ENCODE measurements at regions not wholly inside any gene's neighbourhood (a gene's known extent, or its start where the extent isn't known, plus 50 kb on each side); places are given as distances from the start of the nearest gene placed in this dataset.

- Histone ChIP-seq H4K8ac (ENCODE audit: extremely low read depth, insufficient read depth, low read length) (no peak overlapping the region), H3K23me2 (ENCODE audit: low read depth, low read length) (no peaks in the 10 kb centered on the region), H3K18ac (ENCODE audit: extremely low read depth, low read length) (no peak overlapping the region), H3K14ac (ENCODE audit: insufficient read length) (no peak overlapping the region), H3K36me3 (ENCODE audit: control insufficient read depth in 2 of 4, insufficient read depth in 4 of 4, low read length in 3 of 4) (no peaks in the 10 kb centered on the region), H2BK20ac (ENCODE audit: low read length) (no peak overlapping the region), H3K4me2 (ENCODE audit: insufficient read depth in 1 of 2, low read depth in 2 of 2, low read length in 2 of 2) (no peak overlapping the region), H4K91ac (replicated peaks; ENCODE audit: insufficient read length, low read length) (no peak overlapping the region), H2AK5ac (ENCODE audit: low read depth, low read length) (no peak overlapping the region), H3K79me1 (ENCODE audit: low read depth, low read length) (no peaks in the 10 kb centered on the region), H3K23ac (ENCODE audit: insufficient read length) (no peak overlapping the region), H2BK5ac (ENCODE audit: low read depth, low read length) (no peak overlapping the region), H3K9me3 (ENCODE audit: insufficient read depth in 2 of 2, low read depth in 1 of 2, low read length in 1 of 2) (0 out of 4 replicates have a peak, but pooled peaks cover 0 to 1% of the 10 kb centered on the region in 2 experiments), H4K20me1 (replicated peaks in 1 of 2; ENCODE audit: control insufficient read depth in 1 of 2, insufficient read depth in 2 of 2, low read length in 2 of 2) (no peaks in the 10 kb centered on the region), H4K5ac (ENCODE audit: insufficient read length, low read depth, low read length) (no peak overlapping the region), H3K27me3 (replicated peaks in 1 of 4; ENCODE audit: control insufficient read depth in 3 of 4, extremely low read depth in 1 of 4, insufficient read depth in 3 of 4, low read length in 3 of 4) (no peaks in the 10 kb centered on the region), H2BK15ac (ENCODE audit: low read length) (no peak overlapping the region), H3K4me3 (ENCODE audit: extremely low read depth in 1 of 4, insufficient read depth in 2 of 4, low read depth in 3 of 4, low read length in 4 of 4) (no peak overlapping the region), H2BK120ac (replicated peaks; ENCODE audit: low read depth, low read length) (no peak overlapping the region), H2AFZ (ENCODE audit: low read length) (no peak overlapping the region), H2BK12ac (ENCODE audit: low read depth, low read length) (no peak overlapping the region), H3K56ac (replicated peaks; ENCODE audit: insufficient read length, low read depth, low read length) (no peak overlapping the region), H3K9ac (replicated peaks in 1 of 4; ENCODE audit: extremely low read depth in 1 of 4, low read depth in 3 of 4, low read length in 3 of 4) (no peak overlapping the region), H3K27ac (ENCODE audit: low read depth, low read length) (no peak overlapping the region), H3K4me1 (replicated peaks in 1 of 4; ENCODE audit: control insufficient read depth in 3 of 4, insufficient read depth in 4 of 4, low read length in 3 of 4) (no peaks in the 10 kb centered on the region), H3K4ac (replicated peaks; ENCODE audit: insufficient read length, low read depth, low read length) (no peak overlapping the region), H3K79me2 (ENCODE audit: control insufficient read depth in 1 of 2, insufficient read depth in 2 of 2, low read length in 2 of 2) (no peaks in the 10 kb centered on the region)
- FAIRE-seq (no peak), DNase-seq (ENCODE audit: low read depth in 1 of 2, low spot score in 2 of 2) (no peak)
- ChIA-PET POLR2A (ENCODE audit: partially characterized antibody) (no interaction called here), CTCF (ENCODE audit: partially characterized antibody) (no interaction called here)
- WGBS, 2 experiments (ENCODE audit: extremely low coverage in 1 of 2, insufficient coverage in 1 of 2, insufficient read length in 1 of 2, insufficient replicate concordance in 2 of 2, low coverage in 1 of 2, low lambda C conversion rate in 2 of 2, missing lambda C conversion rate in 1 of 2), result 91% methylated on average over 1 of the region's 1 CpG; no CpG with 5 or more reads in 1 of the 2 experiments
- no peak for TF ChIP-seq TAF7 (optimal IDR thresholded peaks at IDR 0.05; ENCODE audit: borderline replicate concordance, low read depth, low read length)
- no peak for TF ChIP-seq HDAC2 (IDR thresholded peaks at IDR 0.05; ENCODE audit: borderline replicate concordance in 1 of 2, low read depth in 2 of 2, low read length in 2 of 2)
- TF ChIP-seq TAF1 (IDR thresholded peaks at IDR 0.05; ENCODE audit: low read depth, low read length), result no peak
- no peak for TF ChIP-seq MAFK (IDR thresholded peaks at IDR 0.05; ENCODE audit: low read depth, low read length)
- no peak for TF ChIP-seq CHD2 (IDR thresholded peaks at IDR 0.05; ENCODE audit: low read length)
- TF ChIP-seq KDM1A (IDR thresholded peaks at IDR 0.05; ENCODE audit: borderline replicate concordance, low read length), result no peak
- TF ChIP-seq POLR2AphosphoS5 (IDR thresholded peaks at IDR 0.05; ENCODE audit: low read depth, low read length), result no peak
- no peak for TF ChIP-seq ZNF274 (IDR thresholded peaks at IDR 0.05; ENCODE audit: borderline replicate concordance, extremely low read depth, low read length)
- TF ChIP-seq EGR1 (IDR thresholded peaks at IDR 0.05; ENCODE audit: borderline replicate concordance, low read depth, low read length), result no peak
- no peak for TF ChIP-seq EZH2 (IDR thresholded peaks at IDR 0.05; ENCODE audit: low read depth, low read length, severe bottlenecking)
- no peak for TF ChIP-seq GTF2F1 (IDR thresholded peaks at IDR 0.05; ENCODE audit: borderline replicate concordance, low read depth, low read length)
- no peak for TF ChIP-seq BCL11A (IDR thresholded peaks at IDR 0.05; ENCODE audit: low read depth in 2 of 2, low read length in 2 of 2)
- no peak for TF ChIP-seq KDM5A (IDR thresholded peaks at IDR 0.05; ENCODE audit: low read length)
- no peak for TF ChIP-seq YY1 (IDR thresholded peaks at IDR 0.05; ENCODE audit: low read depth, low read length)
- TF ChIP-seq POLR2A (IDR thresholded peaks at IDR 0.05; ENCODE audit: control extremely low read depth in 1 of 2, low read depth in 2 of 2, low read length in 2 of 2), result no peak
- no peak for TF ChIP-seq RAD21 (IDR thresholded peaks at IDR 0.05 in 1 of 2, conservative IDR thresholded peaks at IDR 0.05 in 1 of 2; ENCODE audit: low read depth in 2 of 2, low read length in 2 of 2)
Measured at GRCh38 chr9:99578666-99579065, 243.0 kb upstream of the NR4A3 start.
